HG03521 (cell line): ENCODE measurements at regions not wholly inside any gene's neighbourhood (a gene's known extent, or its start where the extent isn't known, plus 50 kb on each side); places are given as distances from the start of the nearest gene placed in this dataset.
"Not testable (repeated sequence)": the region's sequence is repeated elsewhere in the genome, so short reads cannot be mapped to it uniquely, and the experiment has no call there.

Experiments used
- ATAC-seq: cut with Tn5 transposase; IDR thresholded peaks from one replicate; pipeline ENCODE4 v1.9.1; 2021; ENCODE audit warnings: mild to moderate bottlenecking, moderate library complexity; ENCODE audit not compliant: unreplicated experiment

GRCh38 chr1:157328120-157328519 lies 189.9 kb upstream of the ETV3 start:
- not testable (repeated sequence) for ATAC-seq

DNA sequence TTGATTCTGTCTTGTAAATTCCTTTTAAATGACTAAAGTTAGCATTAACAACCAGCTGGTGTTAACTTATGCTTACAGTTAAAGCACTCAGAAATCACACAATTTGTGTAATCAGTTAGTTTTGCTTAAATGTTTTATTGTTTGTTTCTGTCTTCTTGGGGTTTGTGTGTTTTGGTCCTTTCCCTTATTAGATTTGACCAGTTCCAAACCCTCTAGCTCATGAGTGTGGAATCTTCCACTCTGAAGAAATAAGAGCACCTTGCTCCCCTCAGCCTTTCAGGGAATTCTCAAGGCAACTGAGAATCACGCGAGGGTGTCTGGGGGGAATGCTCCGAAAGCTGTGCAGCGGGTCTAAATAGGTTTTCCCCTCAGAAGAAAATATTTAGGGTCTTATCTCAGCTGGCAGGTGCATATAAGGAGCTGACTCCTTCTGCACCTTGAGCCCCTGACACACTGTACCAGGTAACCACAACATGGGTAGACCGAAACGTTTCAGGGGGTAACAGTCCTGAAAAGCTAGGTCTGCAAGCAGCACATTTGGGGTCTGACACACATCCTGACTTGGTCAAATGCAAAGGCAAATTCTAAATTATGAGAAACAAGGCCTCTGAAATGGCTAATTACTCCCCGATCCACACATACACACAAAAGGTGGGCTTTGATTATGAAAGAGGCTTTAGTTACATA lies 188.1 kb upstream of the ETV3 start:
- no peak for ATAC-seq

GRCh38 chr1:157325220-157325619 lies 187.0 kb upstream of the ETV3 start:
- no peak for ATAC-seq

- ATAC-seq, result not testable (repeated sequence)
Observed at GRCh38 chr1:157321972-157322371, 183.8 kb upstream of the ETV3 start.

DNA sequence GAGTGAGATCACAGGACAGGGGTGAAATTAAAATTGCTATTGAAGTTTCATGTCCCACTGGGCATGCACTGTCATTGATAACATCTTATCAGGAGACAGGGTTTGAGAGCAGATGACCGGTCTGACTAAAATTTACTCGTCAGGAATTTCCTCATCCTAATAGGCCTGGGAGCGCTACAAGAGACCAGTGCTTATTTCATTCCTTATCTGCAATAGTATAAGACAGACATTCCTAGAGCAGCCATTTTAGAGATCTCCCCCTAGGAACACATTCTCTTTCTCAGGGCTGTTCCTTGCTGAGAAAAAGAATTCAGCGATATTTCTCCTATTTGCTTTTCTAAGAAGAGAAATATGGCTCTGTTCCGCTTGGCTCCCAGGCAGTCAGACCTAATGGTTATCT lies 181.4 kb upstream of the ETV3 start:
- ATAC-seq, result no peak

GRCh38 chr1:157317229-157317628 lies 179.0 kb upstream of the ETV3 start:
- ATAC-seq, result not testable (repeated sequence)

- no peak for ATAC-seq
Observed at GRCh38 chr1:157315544-157315943, 177.3 kb upstream of the ETV3 start.

DNA sequence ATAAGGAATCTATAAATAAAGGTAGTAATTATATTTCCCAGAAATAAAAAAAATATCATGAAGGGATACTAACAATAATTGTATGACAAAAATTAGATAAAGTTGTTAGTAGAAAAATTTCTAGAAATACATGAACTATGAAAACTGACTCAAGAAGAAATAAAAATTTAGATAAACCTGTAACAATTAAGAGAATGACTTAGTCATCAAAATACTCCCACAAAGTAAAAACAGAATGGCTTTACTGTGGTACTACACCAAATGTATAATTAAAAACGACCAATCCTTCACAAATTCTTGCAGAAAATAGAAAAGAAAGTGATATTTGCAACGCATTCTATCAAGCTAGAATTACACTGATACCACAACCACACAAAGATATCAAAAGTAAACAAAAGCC lies 176.2 kb upstream of the ETV3 start:
- no peak for ATAC-seq

DNA sequence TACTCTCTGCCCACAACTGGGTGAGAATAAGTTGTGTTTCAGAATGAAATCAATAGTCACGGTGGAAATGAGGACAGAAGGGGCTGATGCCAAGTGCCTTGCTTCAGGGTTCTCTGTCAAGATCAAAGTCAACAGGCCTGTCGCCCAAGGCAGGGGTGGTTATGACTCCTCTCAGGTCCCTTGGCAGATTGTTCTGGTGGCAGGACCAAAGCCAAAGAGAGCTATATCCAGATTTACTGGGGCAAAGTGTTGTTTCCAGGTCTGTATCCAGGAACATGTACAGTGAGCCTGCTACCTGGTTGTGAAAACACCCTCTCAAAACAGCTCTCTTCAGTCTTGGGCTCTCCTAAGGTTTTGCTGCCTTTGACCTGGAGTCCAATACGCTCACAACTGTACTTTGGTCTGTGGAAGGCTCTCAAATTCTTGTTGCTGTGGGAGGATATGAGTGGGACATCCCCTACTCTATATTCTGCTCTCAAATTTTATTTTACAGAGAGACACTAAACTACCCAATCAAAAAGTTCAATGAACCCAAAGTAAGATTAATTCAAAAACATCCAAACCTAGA lies 175.1 kb upstream of the ETV3 start:
- ATAC-seq, result no peak

GRCh38 chr1:157312082-157312812 lies 174.1 kb upstream of the ETV3 start:
- no peak for ATAC-seq

- ATAC-seq, result no peak
Observed at GRCh38 chr1:157311730-157312081, 173.5 kb upstream of the ETV3 start.

DNA sequence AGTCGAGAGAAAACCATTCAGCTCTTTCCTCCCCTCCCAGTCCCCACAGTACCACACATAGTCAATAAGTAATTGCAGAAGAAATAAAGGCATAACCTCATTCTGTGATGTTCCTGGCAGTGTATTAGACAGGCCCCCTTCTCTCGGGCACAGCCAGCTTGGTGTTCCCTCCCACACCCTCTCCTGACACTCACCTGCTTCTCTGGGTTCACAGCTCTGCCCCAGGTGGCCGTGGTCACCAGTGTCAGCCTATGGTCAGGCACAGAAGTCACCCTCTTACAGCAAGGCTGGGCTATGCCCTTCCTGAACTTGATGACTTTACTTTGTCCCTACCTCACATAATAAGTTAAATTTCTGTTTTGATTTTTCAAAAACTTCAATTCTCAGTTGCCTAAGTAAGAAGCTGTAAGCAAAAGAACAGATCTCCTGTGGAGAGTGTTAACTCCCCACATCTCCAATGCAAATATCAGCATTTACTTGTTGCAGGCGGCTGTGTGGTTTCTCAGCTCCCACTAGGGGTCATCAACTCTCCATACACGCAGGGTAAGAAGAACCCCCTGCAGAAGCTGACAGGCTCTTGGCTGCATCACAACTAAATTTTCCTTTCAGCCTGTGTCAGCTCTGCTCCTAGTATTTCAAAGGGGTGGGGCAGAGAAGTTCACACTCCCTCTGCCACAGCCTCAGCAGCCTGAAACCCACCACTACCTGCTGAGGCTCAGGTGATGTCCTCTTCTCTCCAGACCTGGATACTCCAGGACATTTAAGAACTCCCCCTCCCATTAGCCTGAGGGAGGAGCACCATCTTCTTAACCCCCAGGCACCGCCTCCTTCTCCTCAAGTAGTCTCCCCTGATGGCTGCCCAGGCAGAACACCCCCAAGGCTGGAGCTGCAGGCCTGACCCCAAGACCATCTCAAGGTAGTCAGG lies 172.9 kb upstream of the ETV3 start:
- not testable (repeated sequence) for ATAC-seq

- ATAC-seq, result no peak
Observed at GRCh38 chr1:157310401-157310800, 172.2 kb upstream of the ETV3 start.

GRCh38 chr1:157307491-157307890 lies 169.3 kb upstream of the ETV3 start:
- ATAC-seq, result no peak

DNA sequence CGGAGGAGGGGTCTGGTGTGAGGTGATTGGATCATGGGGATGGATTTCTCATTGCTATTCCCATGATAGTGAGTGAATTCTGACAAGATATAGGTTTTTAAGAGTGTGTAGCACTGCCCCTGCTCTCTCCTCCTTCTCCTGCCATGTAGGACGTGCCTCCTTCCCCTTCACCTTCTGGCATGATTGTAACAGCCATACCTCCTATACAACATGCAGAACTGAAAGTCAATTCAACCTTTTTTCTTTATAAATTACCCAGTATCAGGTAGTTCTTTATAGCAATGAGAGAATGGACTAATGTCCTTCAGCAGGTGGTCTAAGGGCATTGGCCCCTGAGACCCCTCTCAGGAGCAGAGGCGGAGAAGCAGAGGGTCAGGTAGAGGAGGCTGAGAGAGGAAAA lies 168.7 kb upstream of the ETV3 start:
- ATAC-seq, result no peak

DNA sequence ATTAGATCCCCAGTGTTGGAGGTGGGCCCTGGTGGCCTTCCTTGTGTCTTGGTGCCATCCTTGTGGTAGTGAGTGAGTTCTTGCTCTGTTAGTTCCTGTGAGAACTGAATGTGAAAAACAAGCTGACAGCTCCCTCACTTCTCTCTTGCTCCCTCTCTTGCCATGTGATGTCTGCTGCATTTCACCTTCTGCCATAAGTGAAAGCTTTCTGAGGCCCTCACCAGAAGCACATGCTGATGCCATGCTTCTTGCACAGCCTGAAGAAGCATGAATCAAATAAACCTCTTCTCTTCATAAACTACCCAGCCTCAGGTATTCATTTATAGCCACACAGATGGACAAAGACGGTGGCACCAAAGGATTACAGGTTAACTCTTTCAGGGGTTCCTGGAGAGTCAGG lies 166.1 kb upstream of the ETV3 start:
- ATAC-seq, result no peak

DNA sequence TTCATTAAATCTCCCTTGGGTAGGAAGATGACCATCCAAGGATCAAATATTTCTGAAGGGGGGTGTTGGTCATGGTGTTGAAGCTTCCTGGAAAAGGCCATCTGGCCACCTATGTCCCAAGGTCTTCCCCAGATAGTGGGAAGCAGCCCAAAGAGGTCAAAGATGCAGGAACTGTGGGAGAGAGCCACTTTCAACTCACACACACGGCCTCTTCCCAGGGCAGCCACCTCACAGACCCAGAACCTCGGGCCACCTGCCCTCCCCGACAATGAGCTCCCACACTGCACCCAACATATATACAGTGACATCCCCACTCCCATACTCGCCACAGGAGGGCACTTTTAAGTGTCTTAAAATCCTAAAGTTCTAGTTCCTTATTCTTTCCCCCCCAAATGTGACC lies 164.5 kb upstream of the ETV3 start:
- no peak for ATAC-seq

DNA sequence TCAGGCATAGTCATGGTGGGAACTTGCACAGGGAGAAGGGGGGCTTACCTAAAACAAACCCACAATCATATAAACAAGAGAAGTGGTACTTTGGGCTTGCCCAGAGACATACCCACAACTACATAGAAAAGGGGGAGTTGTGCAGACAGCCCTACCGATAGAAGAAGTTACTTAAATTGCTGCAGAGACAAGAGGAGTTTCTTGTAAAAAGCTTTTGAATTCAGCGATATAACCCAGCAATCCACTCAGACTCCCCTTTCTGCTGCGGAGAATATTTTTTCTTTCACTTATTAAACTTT lies 164.0 kb upstream of the ETV3 start:
- no peak for ATAC-seq

- no peak for ATAC-seq
Observed at GRCh38 chr1:157301477-157302198, 163.4 kb upstream of the ETV3 start.

DNA sequence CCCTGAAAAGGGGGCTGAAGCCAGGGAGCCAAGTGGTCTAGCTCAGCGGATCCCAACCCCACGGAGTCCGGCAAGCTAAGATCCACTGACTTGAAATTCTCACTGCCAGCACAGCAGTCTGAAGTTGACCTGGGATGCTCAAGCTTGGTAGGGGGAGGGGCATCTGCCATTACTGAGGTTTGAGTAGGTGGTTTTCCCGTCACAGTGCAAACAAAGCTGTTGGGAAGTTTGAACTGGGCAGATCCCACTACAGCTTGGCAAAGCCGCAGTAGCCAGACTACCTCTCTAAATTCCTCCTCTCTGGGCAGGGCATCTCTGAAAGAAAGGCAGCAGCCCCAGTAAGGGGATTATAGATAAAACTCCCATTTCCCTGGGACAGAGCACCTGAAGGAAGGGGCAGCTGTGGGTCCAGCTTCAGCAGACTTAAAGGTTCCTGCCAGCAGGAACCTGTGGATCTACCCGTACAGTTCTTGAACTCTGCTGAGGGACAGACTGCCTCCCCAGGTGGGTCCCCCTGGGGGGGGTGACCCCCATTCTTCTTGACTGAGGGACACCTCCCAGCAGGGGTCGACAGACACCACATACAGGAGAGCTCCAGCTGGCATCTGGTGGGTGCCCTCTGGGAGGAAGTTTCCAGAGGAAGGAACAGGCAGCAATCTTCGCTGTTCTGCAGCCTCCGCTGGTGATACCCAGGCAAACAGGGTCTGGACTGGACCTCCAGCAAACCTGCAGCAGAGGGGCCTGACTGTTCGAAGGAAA lies 156.4 kb upstream of the ETV3 start:
- ATAC-seq, result not testable (repeated sequence)
